ENCODE measurements at regions not wholly inside any gene's neighbourhood (a gene's known extent, or its start where the extent isn't known, plus 50 kb on each side); places are given as distances from the start of the nearest gene placed in this dataset.

DNA sequence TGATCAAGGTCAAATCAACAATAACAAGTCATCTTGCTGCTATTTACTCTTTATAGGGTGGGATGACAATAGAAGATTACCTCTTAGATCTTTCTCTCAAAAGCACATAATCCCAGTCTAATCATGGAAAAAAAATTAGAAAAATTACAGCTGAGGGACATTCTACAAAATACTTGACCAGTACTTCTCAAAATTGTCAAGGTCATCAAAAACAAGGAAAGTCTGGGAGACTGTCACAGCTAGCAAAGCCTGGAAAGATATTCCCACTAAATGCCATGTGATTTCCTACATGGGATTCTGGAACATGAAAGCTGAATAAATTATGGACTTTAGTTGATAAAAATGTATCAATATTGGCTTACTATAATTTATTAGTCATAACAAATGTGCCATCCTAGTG is 276.2 kb downstream of the RNF144A start:
- no peak overlapping the region for H3K9ac ChIP-seq
- H3K4me1 ChIP-seq (ENCODE audit: insufficient read depth) = peaks cover 14% of the 10 kb centered on the region
- H4K20me1 ChIP-seq (ENCODE audit: insufficient read depth) = no peaks in the 10 kb centered on the region
- H3K9me2 ChIP-seq (ENCODE audit: insufficient read depth) = no peaks in the 10 kb centered on the region
- TF ChIP-seq EZH2phosphoT487 (IDR thresholded peaks at IDR 0.05; ENCODE audit: insufficient read depth, low read depth) (no peak), EZH2 (IDR thresholded peaks at IDR 0.05; ENCODE audit: insufficient read depth, poor library complexity, severe bottlenecking) (no peak)
- H2AFZ ChIP-seq = no peak overlapping the region
- H3K27me3 ChIP-seq (replicated peaks; ENCODE audit: insufficient read depth) = no peaks in the 10 kb centered on the region
- no peaks in the 10 kb centered on the region for H3K36me3 ChIP-seq (ENCODE audit: low read depth)
- no peak for DNase-seq
- H3K4me3 ChIP-seq = no peak overlapping the region
- H3K9me3 ChIP-seq (ENCODE audit: low read depth) = no peaks in the 10 kb centered on the region
- in situ Hi-C loops (cut with MboI) = no loop called here
- no peak overlapping the region for H3K4me2 ChIP-seq (ENCODE audit: unreplicated experiment)
- H3K27ac ChIP-seq = no peak overlapping the region
- peaks cover 8% of the 10 kb centered on the region; the same call in 1 of the 2 replicates for H3F3A ChIP-seq (ENCODE audit: insufficient read depth)
- no peaks in the 10 kb centered on the region for H3K79me2 ChIP-seq (ENCODE audit: insufficient read depth)

DNA sequence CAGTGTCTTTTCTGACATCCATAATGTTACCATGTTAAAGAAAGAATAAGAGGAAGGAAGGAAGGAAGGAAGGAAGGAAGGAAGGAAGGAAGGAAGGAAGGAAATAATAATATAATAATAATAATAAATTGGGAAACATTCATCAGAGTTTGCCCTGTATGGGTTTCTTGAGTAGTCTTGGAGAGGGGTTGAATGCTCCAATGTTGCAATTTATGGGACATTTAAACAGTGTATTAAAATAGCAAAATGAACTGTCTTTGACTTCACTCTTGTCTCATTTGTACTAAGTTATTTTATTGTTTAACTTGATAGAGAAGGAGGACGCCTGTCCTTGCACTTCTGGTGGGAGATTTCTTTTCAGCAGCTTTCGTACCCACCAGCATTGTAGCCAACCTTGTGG is 277.7 kb downstream of the RNF144A start:
- Histone ChIP-seq H3K27ac (no peak overlapping the region), H3K4me2 (ENCODE audit: unreplicated experiment) (no peak overlapping the region), H3K36me3 (ENCODE audit: low read depth) (no peaks in the 10 kb centered on the region), H3K4me3 (no peak overlapping the region), H3K27me3 (replicated peaks; ENCODE audit: insufficient read depth) (no peaks in the 10 kb centered on the region), H3K4me1 (ENCODE audit: insufficient read depth) (peaks cover 14% of the 10 kb centered on the region), H3K9me2 (ENCODE audit: insufficient read depth) (no peaks in the 10 kb centered on the region), H4K20me1 (ENCODE audit: insufficient read depth) (no peaks in the 10 kb centered on the region), H3K9ac (no peak overlapping the region), H2AFZ (no peak overlapping the region), H3K9me3 (ENCODE audit: low read depth) (no peaks in the 10 kb centered on the region), H3F3A (ENCODE audit: insufficient read depth) (peaks cover 8% of the 10 kb centered on the region; the same call in 1 of the 2 replicates), H3K79me2 (ENCODE audit: insufficient read depth) (no peaks in the 10 kb centered on the region)
- in situ Hi-C loops (cut with MboI) = no loop called here
- no peak for DNase-seq
- TF ChIP-seq EZH2 (IDR thresholded peaks at IDR 0.05; ENCODE audit: insufficient read depth, poor library complexity, severe bottlenecking) = no peak
- no peak for TF ChIP-seq EZH2phosphoT487 (IDR thresholded peaks at IDR 0.05; ENCODE audit: insufficient read depth, low read depth)
- WGBS, 2 experiments (ENCODE audit: low coverage in 1 of 2, low lambda C conversion rate in 2 of 2, missing lambda C conversion rate in 2 of 2) = 58 to 61% methylated on average over 2 of the region's 2 CpGs

DNA sequence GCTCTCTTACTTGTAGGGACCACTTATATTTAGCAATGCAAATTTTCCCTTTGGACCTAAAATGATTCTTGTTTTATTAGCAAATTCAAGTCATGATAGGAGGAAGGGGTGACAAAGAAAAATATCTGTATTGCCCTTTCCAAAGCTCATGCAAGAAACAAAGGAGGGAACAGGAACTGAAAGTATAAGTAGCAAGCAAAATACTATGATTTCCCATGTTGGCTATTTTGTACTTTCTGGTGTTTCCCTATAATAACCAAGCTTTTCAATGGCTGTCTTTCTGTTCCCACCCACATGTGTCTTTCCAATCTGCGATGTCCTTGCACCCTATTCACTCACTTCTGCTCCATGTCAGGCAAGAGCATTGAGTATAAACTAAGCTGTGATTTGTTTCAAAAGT is 279.7 kb downstream of the RNF144A start:
- peaks cover 5% of the 10 kb centered on the region; the same call in 1 of the 2 replicates for H3F3A ChIP-seq (ENCODE audit: insufficient read depth)
- peaks cover 5% of the 10 kb centered on the region; the same call in 1 of the 2 replicates for H3K4me1 ChIP-seq (ENCODE audit: insufficient read depth)
- in situ Hi-C loops (cut with MboI) = no loop called here
- H3K9me2 ChIP-seq (ENCODE audit: insufficient read depth) = no peaks in the 10 kb centered on the region
- H3K27me3 ChIP-seq (replicated peaks; ENCODE audit: insufficient read depth) = no peaks in the 10 kb centered on the region; the same call in 1 of the 2 replicates
- H2AFZ ChIP-seq = no peak overlapping the region
- TF ChIP-seq EZH2phosphoT487 (IDR thresholded peaks at IDR 0.05; ENCODE audit: insufficient read depth, low read depth) = no peak
- no peak for TF ChIP-seq EZH2 (IDR thresholded peaks at IDR 0.05; ENCODE audit: insufficient read depth, poor library complexity, severe bottlenecking)
- H3K36me3 ChIP-seq (ENCODE audit: low read depth) = no peaks in the 10 kb centered on the region
- 51 to 57% methylated on average over 1 of the region's 1 CpG for WGBS, 2 experiments (ENCODE audit: low coverage in 1 of 2, low lambda C conversion rate in 2 of 2, missing lambda C conversion rate in 2 of 2)
- DNase-seq = no peak
- H3K4me3 ChIP-seq = no peak overlapping the region
- no peaks in the 10 kb centered on the region for H3K9me3 ChIP-seq (ENCODE audit: low read depth)
- H3K79me2 ChIP-seq (ENCODE audit: insufficient read depth) = no peaks in the 10 kb centered on the region
- no peaks in the 10 kb centered on the region for H4K20me1 ChIP-seq (ENCODE audit: insufficient read depth)
- H3K9ac ChIP-seq = no peak overlapping the region
- no peak overlapping the region for H3K27ac ChIP-seq
- H3K4me2 ChIP-seq (ENCODE audit: unreplicated experiment) = no peak overlapping the region

DNA sequence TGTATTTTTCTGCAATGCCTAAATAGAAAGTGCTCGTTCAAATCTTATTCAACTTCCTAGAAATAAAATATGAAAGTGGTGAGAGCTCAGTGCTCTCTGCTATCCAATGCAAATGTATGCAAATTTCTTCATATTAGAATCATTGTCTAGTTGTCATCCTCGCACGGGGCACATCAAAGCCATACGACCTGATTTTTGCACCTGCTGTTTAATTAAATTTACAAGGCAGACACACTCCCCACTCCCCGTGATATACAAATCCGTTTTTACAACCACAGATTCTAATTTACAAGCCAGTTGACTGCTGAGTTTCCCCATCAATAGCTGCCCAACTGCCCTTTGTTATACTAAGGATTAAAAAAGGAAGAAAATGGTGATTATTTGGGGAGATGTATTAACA is 284.6 kb downstream of the RNF144A start:
- Histone ChIP-seq H3K9ac (no peak overlapping the region), H3K4me3 (no peak overlapping the region), H3K27me3 (replicated peaks; ENCODE audit: insufficient read depth) (no peaks in the 10 kb centered on the region; the same call in 1 of the 2 replicates), H4K20me1 (ENCODE audit: insufficient read depth) (no peaks in the 10 kb centered on the region), H3K79me2 (ENCODE audit: insufficient read depth) (no peaks in the 10 kb centered on the region), H3F3A (ENCODE audit: insufficient read depth) (no peaks in the 10 kb centered on the region), H2AFZ (no peak overlapping the region), H3K9me2 (ENCODE audit: insufficient read depth) (no peaks in the 10 kb centered on the region), H3K27ac (no peak overlapping the region), H3K9me3 (ENCODE audit: low read depth) (no peaks in the 10 kb centered on the region), H3K4me1 (ENCODE audit: insufficient read depth) (no peaks in the 10 kb centered on the region), H3K4me2 (ENCODE audit: unreplicated experiment) (no peak overlapping the region), H3K36me3 (ENCODE audit: low read depth) (no peaks in the 10 kb centered on the region)
- 72 to 74% methylated on average over 6 of the region's 6 CpGs for WGBS, 2 experiments (ENCODE audit: low coverage in 1 of 2, low lambda C conversion rate in 2 of 2, missing lambda C conversion rate in 2 of 2)
- DNase-seq = no peak
- in situ Hi-C loops (cut with MboI) = loop anchor here (25.0 kb wide), 1 partner anchor 1485 kb away; the partner anchor contains the start of gene ID2
- no peak for TF ChIP-seq EZH2 (IDR thresholded peaks at IDR 0.05; ENCODE audit: insufficient read depth, poor library complexity, severe bottlenecking)

DNA sequence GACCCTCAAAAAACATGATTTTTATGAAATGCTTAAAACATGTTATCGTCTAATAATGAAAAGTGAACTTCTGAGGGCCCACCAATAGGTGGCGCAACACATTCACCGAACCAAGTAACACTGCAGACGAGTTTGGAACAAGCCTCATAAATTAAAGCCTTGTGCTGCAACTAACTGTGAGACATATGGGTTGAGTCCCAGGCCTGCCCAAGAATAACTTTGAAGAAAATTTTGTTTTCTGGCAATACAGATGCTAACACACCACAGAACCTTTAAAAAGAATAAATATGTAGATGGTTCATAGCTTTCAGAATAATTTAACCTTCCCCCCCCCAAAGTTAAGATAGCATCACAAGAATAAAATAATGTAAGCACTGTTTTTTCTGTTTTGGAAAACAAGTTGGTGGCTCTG is 285.9 kb downstream of the RNF144A start:
- Histone ChIP-seq H3K36me3 (ENCODE audit: low read depth) (no peaks in the 10 kb centered on the region), H3K4me3 (no peak overlapping the region), H4K20me1 (ENCODE audit: insufficient read depth) (no peaks in the 10 kb centered on the region), H3K27me3 (replicated peaks; ENCODE audit: insufficient read depth) (no peaks in the 10 kb centered on the region; the same call in 1 of the 2 replicates), H3K79me2 (ENCODE audit: insufficient read depth) (no peaks in the 10 kb centered on the region), H3K9me2 (ENCODE audit: insufficient read depth) (no peaks in the 10 kb centered on the region), H3F3A (ENCODE audit: insufficient read depth) (no peaks in the 10 kb centered on the region), H3K9ac (no peak overlapping the region), H3K27ac (no peak overlapping the region), H3K4me2 (ENCODE audit: unreplicated experiment) (no peak overlapping the region), H3K9me3 (ENCODE audit: low read depth) (no peaks in the 10 kb centered on the region), H2AFZ (no peak overlapping the region), H3K4me1 (ENCODE audit: insufficient read depth) (no peaks in the 10 kb centered on the region)
- in situ Hi-C loops (cut with MboI) = loop anchor here (25.0 kb wide), 1 partner anchor 1484 kb away; the partner anchor contains the start of gene ID2
- TF ChIP-seq EZH2 (IDR thresholded peaks at IDR 0.05; ENCODE audit: insufficient read depth, poor library complexity, severe bottlenecking) = no peak
- no peak for TF ChIP-seq EZH2phosphoT487 (IDR thresholded peaks at IDR 0.05; ENCODE audit: insufficient read depth, low read depth)
- DNase-seq = peak; percentile 83
- WGBS, 2 experiments (ENCODE audit: low coverage in 1 of 2, low lambda C conversion rate in 2 of 2, missing lambda C conversion rate in 2 of 2) = 2% methylated on average over 4 of the region's 4 CpGs

Measured in GM23248 (cell line).